ENCODE measurements at regions not wholly inside any gene's neighbourhood (a gene's known extent, or its start where the extent isn't known, plus 50 kb on each side); places are given as distances from the start of the nearest gene placed in this dataset.

- no peaks in the 10 kb centered on the region for H3K4me1 ChIP-seq (ENCODE audit: insufficient read depth, low read length)
- TF ChIP-seq, protein P1, sequence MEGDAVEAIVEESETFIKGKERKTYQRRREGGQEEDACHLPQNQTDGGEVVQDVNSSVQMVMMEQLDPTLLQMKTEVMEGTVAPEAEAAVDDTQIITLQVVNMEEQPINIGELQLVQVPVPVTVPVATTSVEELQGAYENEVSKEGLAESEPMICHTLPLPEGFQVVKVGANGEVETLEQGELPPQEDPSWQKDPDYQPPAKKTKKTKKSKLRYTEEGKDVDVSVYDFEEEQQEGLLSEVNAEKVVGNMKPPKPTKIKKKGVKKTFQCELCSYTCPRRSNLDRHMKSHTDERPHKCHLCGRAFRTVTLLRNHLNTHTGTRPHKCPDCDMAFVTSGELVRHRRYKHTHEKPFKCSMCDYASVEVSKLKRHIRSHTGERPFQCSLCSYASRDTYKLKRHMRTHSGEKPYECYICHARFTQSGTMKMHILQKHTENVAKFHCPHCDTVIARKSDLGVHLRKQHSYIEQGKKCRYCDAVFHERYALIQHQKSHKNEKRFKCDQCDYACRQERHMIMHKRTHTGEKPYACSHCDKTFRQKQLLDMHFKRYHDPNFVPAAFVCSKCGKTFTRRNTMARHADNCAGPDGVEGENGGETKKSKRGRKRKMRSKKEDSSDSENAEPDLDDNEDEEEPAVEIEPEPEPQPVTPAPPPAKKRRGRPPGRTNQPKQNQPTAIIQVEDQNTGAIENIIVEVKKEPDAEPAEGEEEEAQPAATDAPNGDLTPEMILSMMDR (IDR thresholded peaks at IDR 0.05): no peak
- intact Hi-C loops (cut with DNase I, micrococcal nuclease): no loop called here
- DNase-seq (no peak), ATAC-seq (ENCODE audit: poor library complexity) (no peak)
- ChIA-PET POLR2A (no interaction called here), CTCF (no interaction called here)
- no peaks in the 10 kb centered on the region for H3K9me3 ChIP-seq (ENCODE audit: control insufficient read depth in 1 of 2, insufficient read depth in 1 of 2, low read length in 2 of 2)
- no peak overlapping the region for H3K27ac Mint-ChIP-seq
- H3K36me3 Mint-ChIP-seq (ENCODE audit: low read depth): no peaks in the 10 kb centered on the region
- no peak overlapping the region for H3K27ac ChIP-seq (ENCODE audit: low read depth in 1 of 2, low read length in 2 of 2)
- H3K4me3 ChIP-seq (ENCODE audit: low read length): no peak overlapping the region
- H3K27me3 ChIP-seq (ENCODE audit: control insufficient read depth in 1 of 2, insufficient read depth in 2 of 2, low read length in 2 of 2): no peaks in the 10 kb centered on the region
- H3K36me3 ChIP-seq (ENCODE audit: insufficient read depth, low read length): no peaks in the 10 kb centered on the region
- no peak overlapping the region for H3K4me3 Mint-ChIP-seq
- H3K9me3 Mint-ChIP-seq: peaks cover 7% of the 10 kb centered on the region
- no peaks in the 10 kb centered on the region for H3K4me1 Mint-ChIP-seq (ENCODE audit: low read depth)
- no peaks in the 10 kb centered on the region for H3K27me3 Mint-ChIP-seq
Observed at GRCh38 chr3:62939707-62940106, 64.5 kb upstream of the CADPS start.

- POLR2A ChIA-PET: no interaction called here
- Mint-ChIP-seq H3K9me3 (peaks cover 7% of the 10 kb centered on the region), H3K36me3 (ENCODE audit: low read depth) (no peaks in the 10 kb centered on the region), H3K4me3 (no peak overlapping the region), H3K27ac (no peak overlapping the region), H3K27me3 (no peaks in the 10 kb centered on the region), H3K4me1 (ENCODE audit: low read depth) (no peaks in the 10 kb centered on the region)
- Histone ChIP-seq H3K4me3 (ENCODE audit: low read length) (no peak overlapping the region), H3K9me3 (ENCODE audit: control insufficient read depth in 1 of 2, insufficient read depth in 1 of 2, low read length in 2 of 2) (no peaks in the 10 kb centered on the region), H3K4me1 (ENCODE audit: insufficient read depth, low read length) (no peaks in the 10 kb centered on the region), H3K27ac (ENCODE audit: low read depth in 1 of 2, low read length in 2 of 2) (no peak overlapping the region), H3K36me3 (ENCODE audit: insufficient read depth, low read length) (no peaks in the 10 kb centered on the region), H3K27me3 (ENCODE audit: control insufficient read depth in 1 of 2, insufficient read depth in 2 of 2, low read length in 2 of 2) (no peaks in the 10 kb centered on the region)
- CTCF ChIA-PET: no interaction called here
- no peak for ATAC-seq (ENCODE audit: poor library complexity)
- intact Hi-C loops (cut with DNase I, micrococcal nuclease): no loop called here
- no peak for DNase-seq
- TF ChIP-seq, protein P1 (IDR thresholded peaks at IDR 0.05): no peak
Observed at GRCh38 chr3:62940771-62941563, 65.8 kb upstream of the CADPS start.

DNA sequence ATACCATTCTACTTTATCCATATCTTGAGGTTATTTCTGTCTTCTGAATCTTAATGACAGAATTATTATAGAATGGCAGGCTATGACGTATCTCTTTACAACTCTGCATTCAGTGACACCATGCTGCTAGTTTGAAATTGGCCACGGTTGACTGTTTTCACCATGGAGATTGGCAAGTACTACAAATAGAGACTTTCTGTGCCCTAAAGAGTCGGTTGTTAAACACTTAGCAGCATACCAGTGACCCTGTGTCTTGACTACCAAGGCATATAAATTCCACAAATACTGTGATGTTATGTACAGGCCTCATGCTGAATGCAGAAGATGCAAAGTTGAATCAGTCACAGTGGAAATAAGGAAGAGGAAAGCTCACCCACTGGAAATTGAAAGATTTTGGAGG lies 67.0 kb upstream of the CADPS start:
- POLR2A ChIA-PET: no interaction called here
- Histone ChIP-seq H3K27me3 (ENCODE audit: control insufficient read depth in 1 of 2, insufficient read depth in 2 of 2, low read length in 2 of 2) (no peaks in the 10 kb centered on the region), H3K4me3 (ENCODE audit: low read length) (no peak overlapping the region), H3K27ac (ENCODE audit: low read depth in 1 of 2, low read length in 2 of 2) (no peak overlapping the region), H3K4me1 (ENCODE audit: insufficient read depth, low read length) (no peaks in the 10 kb centered on the region), H3K9me3 (ENCODE audit: control insufficient read depth in 1 of 2, insufficient read depth in 1 of 2, low read length in 2 of 2) (no peaks in the 10 kb centered on the region), H3K36me3 (ENCODE audit: insufficient read depth, low read length) (no peaks in the 10 kb centered on the region)
- DNase-seq (no peak), ATAC-seq (ENCODE audit: poor library complexity) (no peak)
- CTCF ChIA-PET: no interaction called here
- Mint-ChIP-seq H3K9me3 (peaks cover 7% of the 10 kb centered on the region), H3K4me1 (ENCODE audit: low read depth) (no peaks in the 10 kb centered on the region), H3K4me3 (no peak overlapping the region), H3K27me3 (no peaks in the 10 kb centered on the region), H3K27ac (no peak overlapping the region), H3K36me3 (ENCODE audit: low read depth) (no peaks in the 10 kb centered on the region)
- intact Hi-C loops (cut with DNase I, micrococcal nuclease): no loop called here
- TF ChIP-seq, protein P1 (IDR thresholded peaks at IDR 0.05): no peak
